ENCODE measurements at regions not wholly inside any gene's neighbourhood (a gene's known extent, or its start where the extent isn't known, plus 50 kb on each side); places are given as distances from the start of the nearest gene placed in this dataset.

GRCh38 chr3:59528251-59528650 is 478.4 kb upstream of the CFAP20DC start:
- TF ChIP-seq CTCF (IDR thresholded peaks at IDR 0.05; ENCODE audit: poor library complexity, severe bottlenecking) = no peak
- no peak for TF ChIP-seq EZH2 (IDR thresholded peaks at IDR 0.05; ENCODE audit: borderline replicate concordance, insufficient read depth, low read length, poor library complexity, severe bottlenecking)
- no peak for TF ChIP-seq SMC3 (conservative IDR thresholded peaks at IDR 0.05; ENCODE audit: poor library complexity)
- no peak for TF ChIP-seq POLR2AphosphoS5 (IDR thresholded peaks at IDR 0.05)
- TF ChIP-seq REST (IDR thresholded peaks at IDR 0.05; ENCODE audit: borderline replicate concordance) = no peak
- no peak for TF ChIP-seq MXI1 (conservative IDR thresholded peaks at IDR 0.05; ENCODE audit: poor library complexity, severe bottlenecking)
- TF ChIP-seq EP300 (conservative IDR thresholded peaks at IDR 0.05; ENCODE audit: poor library complexity, severe bottlenecking) = no peak
- TF ChIP-seq TAF1 (IDR thresholded peaks at IDR 0.05; ENCODE audit: low read depth) = no peak
- TF ChIP-seq RAD21 (conservative IDR thresholded peaks at IDR 0.05) = no peak
- Histone ChIP-seq H3K79me2 (replicated peaks; ENCODE audit: insufficient read depth, low read length) (no peaks in the 10 kb centered on the region), H4K20me1 (ENCODE audit: insufficient read depth) (no peaks in the 10 kb centered on the region), H3K9me2 (ENCODE audit: insufficient read depth, low read length) (no peaks in the 10 kb centered on the region), H3K9ac (ENCODE audit: low read length) (no peak overlapping the region), H3K9me3 (ENCODE audit: low read length) (no peaks in the 10 kb centered on the region), H3K27me3 (ENCODE audit: insufficient read depth, low read depth, low read length) (no peaks in the 10 kb centered on the region), H2AFZ (ENCODE audit: low read depth, low read length) (no peak overlapping the region), H3K27ac (ENCODE audit: low read length) (no peak overlapping the region), H3F3A (ENCODE audit: insufficient read depth, low read length, poor library complexity, severe bottlenecking) (no peaks in the 10 kb centered on the region), H3K36me3 (ENCODE audit: insufficient read depth, low read length) (no peaks in the 10 kb centered on the region), H3K4me2 (ENCODE audit: low read length) (no peak overlapping the region), H3K4me3 (ENCODE audit: low read length) (no peak overlapping the region)

- no peak overlapping the region for H3K4me2 ChIP-seq (ENCODE audit: low read length)
- H3K27ac ChIP-seq (ENCODE audit: low read length) = no peak overlapping the region
- H2AFZ ChIP-seq (ENCODE audit: low read depth, low read length) = no peak overlapping the region
- H4K20me1 ChIP-seq (ENCODE audit: insufficient read depth) = no peaks in the 10 kb centered on the region
- no peaks in the 10 kb centered on the region for H3K79me2 ChIP-seq (replicated peaks; ENCODE audit: insufficient read depth, low read length)
- H3K36me3 ChIP-seq (ENCODE audit: insufficient read depth, low read length) = no peaks in the 10 kb centered on the region
- no peaks in the 10 kb centered on the region for H3F3A ChIP-seq (ENCODE audit: insufficient read depth, low read length, poor library complexity, severe bottlenecking)
- H3K9me2 ChIP-seq (ENCODE audit: insufficient read depth, low read length) = no peaks in the 10 kb centered on the region
- TF ChIP-seq EP300 (conservative IDR thresholded peaks at IDR 0.05; ENCODE audit: poor library complexity, severe bottlenecking) (no peak), CTCF (IDR thresholded peaks at IDR 0.05; ENCODE audit: poor library complexity, severe bottlenecking) (no peak)
- H3K27me3 ChIP-seq (ENCODE audit: insufficient read depth, low read depth, low read length) = no peaks in the 10 kb centered on the region
- H3K9ac ChIP-seq (ENCODE audit: low read length) = no peak overlapping the region
- H3K4me3 ChIP-seq (ENCODE audit: low read length) = no peak overlapping the region
- no peaks in the 10 kb centered on the region for H3K9me3 ChIP-seq (ENCODE audit: low read length)
Measured at GRCh38 chr3:59527493-59527892, 477.7 kb upstream of the CFAP20DC start.

Measured in neural cell (in vitro differentiated cells).